ENCODE measurements at regions not wholly inside any gene's neighbourhood (a gene's known extent, or its start where the extent isn't known, plus 50 kb on each side); places are given as distances from the start of the nearest gene placed in this dataset.

DNA sequence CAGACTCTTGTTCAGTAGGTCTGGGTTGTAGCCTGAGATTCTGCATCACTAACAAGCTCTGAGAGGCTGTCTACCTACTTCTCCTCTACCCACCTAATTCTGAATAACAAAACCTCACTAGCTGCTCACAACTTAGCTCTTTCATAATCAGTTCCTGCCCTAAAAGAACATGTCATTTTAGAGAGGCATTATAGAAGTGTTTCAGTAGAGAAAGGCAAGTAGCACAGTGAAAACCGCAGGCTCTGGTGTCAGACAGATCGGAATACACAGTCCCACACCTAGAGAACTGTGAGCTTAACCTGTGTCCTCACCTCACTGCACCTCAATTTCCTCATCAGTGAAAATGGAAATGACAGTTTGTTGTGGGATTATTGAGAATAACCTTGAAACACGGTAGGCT lies 1337.6 kb upstream of the TENM4 start:
- no peak for TF ChIP-seq EP300 (IDR thresholded peaks at IDR 0.05)
- no peak for TF ChIP-seq POLR2A (IDR thresholded peaks at IDR 0.05)
- no peak for TF ChIP-seq CTCF (IDR thresholded peaks at IDR 0.05)
